ENCODE measurements at regions not wholly inside any gene's neighbourhood (a gene's known extent, or its start where the extent isn't known, plus 50 kb on each side); places are given as distances from the start of the nearest gene placed in this dataset.

GRCh38 chr10:133019651-133020050, 68.1 kb upstream of the ADGRA1 start:
- H3K27me3 Mint-ChIP-seq = no peaks in the 10 kb centered on the region
- H3K27ac Mint-ChIP-seq = no peak overlapping the region
- H3K36me3 ChIP-seq (ENCODE audit: insufficient read depth, low read length) = no peaks in the 10 kb centered on the region
- CTCF ChIA-PET = no interaction called here
- no peak overlapping the region for H3K27ac ChIP-seq (ENCODE audit: low read depth in 1 of 2, low read length in 2 of 2)
- H3K9me3 ChIP-seq (ENCODE audit: control insufficient read depth in 1 of 2, insufficient read depth in 1 of 2, low read length in 2 of 2) = peaks cover 0 to 42% of the 10 kb centered on the region in 2 experiments
- no peaks in the 10 kb centered on the region for H3K9me3 Mint-ChIP-seq
- H3K4me3 Mint-ChIP-seq = no peak overlapping the region
- no peak overlapping the region for H3K4me3 ChIP-seq (ENCODE audit: low read length)
- intact Hi-C loops (cut with DNase I, micrococcal nuclease) = no loop called here
- POLR2A ChIA-PET = no interaction called here
- DNase-seq = no peak
- no peaks in the 10 kb centered on the region for H3K4me1 ChIP-seq (ENCODE audit: insufficient read depth, low read length)
- ATAC-seq (ENCODE audit: poor library complexity) = no peak
- H3K4me1 Mint-ChIP-seq (ENCODE audit: low read depth) = no peaks in the 10 kb centered on the region
- no peaks in the 10 kb centered on the region for H3K36me3 Mint-ChIP-seq (ENCODE audit: low read depth)
- H3K27me3 ChIP-seq (ENCODE audit: control insufficient read depth in 1 of 2, insufficient read depth in 2 of 2, low read length in 2 of 2) = no peaks in the 10 kb centered on the region
- TF ChIP-seq CTCF (IDR thresholded peaks at IDR 0.05) = no peak

- TF ChIP-seq CTCF (IDR thresholded peaks at IDR 0.05) = no peak
These were observed 68.5 kb upstream of the ADGRA1 start for GRCh38 chr10:133019191-133019590.

GRCh38 chr10:133018491-133018890, 69.2 kb upstream of the ADGRA1 start:
- TF ChIP-seq CTCF (IDR thresholded peaks at IDR 0.05) = no peak
- no peaks in the 10 kb centered on the region for H3K27me3 ChIP-seq (ENCODE audit: control insufficient read depth in 1 of 2, insufficient read depth in 2 of 2, low read length in 2 of 2)
- no peak overlapping the region for H3K27ac ChIP-seq (ENCODE audit: low read depth in 1 of 2, low read length in 2 of 2)
- H3K4me3 ChIP-seq (ENCODE audit: low read length) = no peak overlapping the region
- POLR2A ChIA-PET = no interaction called here
- H3K4me1 ChIP-seq (ENCODE audit: insufficient read depth, low read length) = no peaks in the 10 kb centered on the region
- H3K4me3 Mint-ChIP-seq = no peak overlapping the region
- H3K36me3 Mint-ChIP-seq (ENCODE audit: low read depth) = no peaks in the 10 kb centered on the region
- intact Hi-C loops (cut with DNase I, micrococcal nuclease) = no loop called here
- CTCF ChIA-PET = no interaction called here
- no peaks in the 10 kb centered on the region for H3K27me3 Mint-ChIP-seq
- no peaks in the 10 kb centered on the region for H3K36me3 ChIP-seq (ENCODE audit: insufficient read depth, low read length)
- no peaks in the 10 kb centered on the region for H3K9me3 Mint-ChIP-seq
- DNase-seq (no peak), ATAC-seq (ENCODE audit: poor library complexity) (no peak)
- peaks cover 0 to 53% of the 10 kb centered on the region in 2 experiments for H3K9me3 ChIP-seq (ENCODE audit: control insufficient read depth in 1 of 2, insufficient read depth in 1 of 2, low read length in 2 of 2)
- no peaks in the 10 kb centered on the region for H3K4me1 Mint-ChIP-seq (ENCODE audit: low read depth)
- no peak overlapping the region for H3K27ac Mint-ChIP-seq

More at GRCh38 chr10:133019191-133019590, 68.5 kb upstream of the ADGRA1 start:
- no peaks in the 10 kb centered on the region for H3K4me1 Mint-ChIP-seq (ENCODE audit: low read depth)
- no peak overlapping the region for H3K4me3 Mint-ChIP-seq
- H3K4me3 ChIP-seq (ENCODE audit: low read length) = no peak overlapping the region
- ChIA-PET CTCF (no interaction called here), POLR2A (no interaction called here)
- H3K9me3 Mint-ChIP-seq = no peaks in the 10 kb centered on the region
- no peaks in the 10 kb centered on the region for H3K36me3 Mint-ChIP-seq (ENCODE audit: low read depth)
- no peaks in the 10 kb centered on the region for H3K27me3 Mint-ChIP-seq
- H3K27ac ChIP-seq (ENCODE audit: low read depth in 1 of 2, low read length in 2 of 2) = no peak overlapping the region
- intact Hi-C loops (cut with DNase I, micrococcal nuclease) = no loop called here
- peaks cover 0 to 46% of the 10 kb centered on the region in 2 experiments for H3K9me3 ChIP-seq (ENCODE audit: control insufficient read depth in 1 of 2, insufficient read depth in 1 of 2, low read length in 2 of 2)
- ATAC-seq (ENCODE audit: poor library complexity) (no peak), DNase-seq (no peak)
- no peaks in the 10 kb centered on the region for H3K27me3 ChIP-seq (ENCODE audit: control insufficient read depth in 1 of 2, insufficient read depth in 2 of 2, low read length in 2 of 2)
- no peak overlapping the region for H3K27ac Mint-ChIP-seq
- no peaks in the 10 kb centered on the region for H3K36me3 ChIP-seq (ENCODE audit: insufficient read depth, low read length)
- no peaks in the 10 kb centered on the region for H3K4me1 ChIP-seq (ENCODE audit: insufficient read depth, low read length)

Data from CD4-positive, alpha-beta T cell (primary cell).